GM19035 (cell line): ENCODE measurements at regions not wholly inside any gene's neighbourhood (a gene's known extent, or its start where the extent isn't known, plus 50 kb on each side); places are given as distances from the start of the nearest gene placed in this dataset.

ENCODE experiments used
- ATAC-seq: cut with Tn5 transposase; IDR thresholded peaks from one replicate; pipeline ENCODE4 v1.9.1; 2021; ENCODE audit not compliant: unreplicated experiment

DNA sequence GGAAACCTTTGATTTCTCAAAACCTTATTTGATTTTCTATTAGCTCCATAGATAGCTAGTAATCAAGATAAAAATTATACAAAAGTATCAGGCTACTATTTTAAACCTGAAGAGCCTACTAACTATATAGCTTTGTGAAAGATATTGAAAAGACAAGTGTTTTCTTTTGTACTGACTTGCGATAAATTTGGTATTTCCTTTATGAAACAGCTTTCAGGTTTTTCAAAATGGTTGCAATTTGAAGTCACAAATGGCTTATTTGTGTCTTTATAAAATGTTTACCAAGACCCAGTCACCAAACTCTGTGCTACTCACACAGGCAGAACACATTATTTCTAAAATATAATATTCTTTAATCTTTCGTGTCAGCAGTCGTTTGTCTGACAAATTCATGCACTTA lies 167.5 kb upstream of the ALCAM start:
- ATAC-seq: no peak

DNA sequence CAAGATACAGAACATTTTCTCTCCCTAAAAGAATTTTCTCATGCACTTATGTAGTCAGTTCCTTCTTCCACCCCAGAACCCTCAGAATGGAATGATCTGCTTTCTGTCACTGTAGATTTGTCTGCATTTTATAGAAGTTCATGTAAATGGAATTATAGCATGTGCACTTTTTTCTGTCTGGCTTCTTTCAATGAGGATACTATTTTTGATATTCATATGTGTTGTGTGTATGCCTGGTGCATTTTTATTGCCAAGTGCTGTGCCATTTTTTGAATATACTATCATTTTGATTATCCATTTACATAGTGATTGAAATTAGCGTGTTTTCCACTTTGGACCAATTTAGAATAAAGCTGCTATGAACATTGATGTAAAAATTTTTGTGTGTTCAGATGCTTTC lies 156.6 kb upstream of the ALCAM start:
- ATAC-seq: no peak

DNA sequence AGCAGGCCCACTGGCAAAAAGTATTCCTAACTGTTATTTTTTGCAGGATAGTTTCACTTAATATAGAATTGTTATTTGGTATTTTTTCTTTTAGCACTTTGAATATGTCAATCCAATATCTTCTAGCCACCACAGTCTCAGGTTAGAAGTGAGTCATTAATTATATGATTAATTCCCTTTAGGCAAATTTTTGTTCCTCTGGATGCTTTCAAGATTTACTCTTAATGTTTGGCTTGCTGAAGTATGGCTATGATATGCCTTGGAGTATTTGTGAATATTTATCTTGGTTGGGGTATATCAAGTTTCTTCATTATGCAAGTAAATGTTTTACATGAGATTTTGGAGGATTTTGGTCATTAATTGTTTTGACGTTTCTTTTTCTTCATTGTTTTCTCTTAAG lies 152.1 kb upstream of the ALCAM start:
- ATAC-seq: no peak

DNA sequence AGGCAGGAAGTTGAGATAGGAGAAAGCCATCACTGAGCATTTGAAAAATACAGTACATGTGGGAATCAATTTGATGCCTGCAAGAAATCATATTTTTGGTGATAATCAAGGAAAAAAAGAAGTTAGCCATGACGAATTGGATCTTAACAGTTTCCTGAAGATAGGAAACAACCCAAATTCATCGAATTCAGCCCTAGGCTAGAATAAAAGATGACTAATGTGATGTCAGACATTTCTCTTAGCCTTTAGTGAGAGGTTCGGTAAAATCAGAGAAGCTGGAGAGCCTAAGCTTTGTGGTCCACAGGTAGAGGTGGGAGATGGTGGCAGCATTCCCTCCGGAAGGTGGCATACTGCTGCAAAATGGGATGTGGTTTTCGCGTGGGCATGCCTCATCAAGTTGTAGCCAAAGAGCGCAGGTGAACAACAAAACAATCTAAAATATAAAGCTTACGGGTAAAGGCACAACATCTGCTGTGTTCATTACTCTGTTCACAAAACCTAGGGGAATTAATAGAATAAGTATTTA lies 144.1 kb upstream of the ALCAM start:
- no peak for ATAC-seq

DNA sequence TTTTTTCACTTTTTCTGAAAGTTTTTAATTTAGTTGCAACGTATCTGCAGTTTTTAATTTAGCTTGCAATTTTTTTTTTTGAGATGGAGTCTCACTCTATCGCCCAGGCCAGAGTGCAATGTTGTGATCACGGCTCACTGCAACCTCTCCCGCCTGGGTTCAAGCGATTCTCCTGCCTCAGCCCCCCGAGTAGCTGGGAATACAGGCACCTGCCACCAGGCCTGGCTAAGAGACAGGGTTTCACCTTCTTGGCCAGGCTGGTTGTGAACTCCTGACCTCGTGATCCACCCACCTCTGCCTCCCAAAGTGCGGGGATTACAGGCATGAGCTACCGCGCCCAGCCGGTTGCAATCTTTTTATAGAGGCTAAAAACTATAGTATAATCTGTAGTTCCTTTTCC lies 142.9 kb upstream of the ALCAM start:
- ATAC-seq: no peak

DNA sequence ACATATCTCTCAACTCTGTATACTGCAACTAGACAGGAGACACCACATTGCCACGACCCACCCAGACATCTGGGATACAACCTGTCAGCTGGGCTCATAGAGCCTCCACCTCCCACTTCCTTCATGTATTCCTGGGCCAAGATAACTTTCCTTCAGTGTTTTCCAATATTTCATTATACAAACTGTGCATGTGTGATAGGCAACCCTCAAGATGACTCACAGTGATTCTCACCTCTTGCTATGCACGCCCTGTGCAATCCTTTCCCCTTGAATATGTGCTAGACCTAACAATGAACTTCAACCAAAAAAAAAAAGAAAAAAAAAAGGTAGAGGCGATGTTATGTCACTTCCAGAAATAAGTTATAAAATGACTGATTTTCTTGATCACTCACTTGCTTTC lies 138.0 kb upstream of the ALCAM start:
- ATAC-seq: no peak

DNA sequence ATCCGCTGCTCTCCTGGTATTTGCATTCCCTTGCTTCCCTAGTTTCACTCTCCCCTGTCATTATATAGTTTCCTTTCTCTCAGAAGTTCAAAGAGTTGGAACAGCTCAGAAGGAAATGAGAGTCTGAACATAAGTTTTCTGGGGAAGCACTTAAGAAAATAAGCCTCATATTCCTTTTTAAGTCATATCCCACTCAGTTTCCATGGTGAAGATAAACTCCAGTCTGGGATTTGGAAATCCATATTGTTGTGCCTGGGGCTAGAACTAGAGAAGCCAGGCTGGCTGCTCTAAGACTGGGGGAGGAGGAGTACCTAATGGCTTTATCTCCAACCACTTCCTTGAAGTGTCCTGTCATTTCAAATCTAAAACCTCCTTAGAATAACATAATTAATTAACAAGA lies 134.2 kb upstream of the ALCAM start:
- ATAC-seq: no peak

DNA sequence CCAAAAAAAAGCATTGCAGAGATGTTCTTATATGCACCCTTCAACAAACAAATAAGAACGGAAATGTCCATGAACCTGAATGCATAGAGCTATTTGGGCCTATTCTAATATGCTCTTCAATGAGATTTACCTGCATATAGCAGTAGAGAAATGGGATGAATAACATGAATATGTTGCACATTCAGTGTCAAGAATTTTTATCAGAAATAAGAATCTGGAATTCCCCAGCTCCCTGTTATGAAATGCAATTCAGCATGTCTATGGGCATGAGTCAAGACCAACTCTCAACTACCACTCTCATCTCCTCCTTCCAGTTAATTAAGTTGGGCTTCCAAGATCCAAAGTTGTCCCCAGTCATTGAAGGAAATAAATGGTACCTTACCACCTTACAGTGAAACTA lies 133.7 kb upstream of the ALCAM start:
- no peak for ATAC-seq

DNA sequence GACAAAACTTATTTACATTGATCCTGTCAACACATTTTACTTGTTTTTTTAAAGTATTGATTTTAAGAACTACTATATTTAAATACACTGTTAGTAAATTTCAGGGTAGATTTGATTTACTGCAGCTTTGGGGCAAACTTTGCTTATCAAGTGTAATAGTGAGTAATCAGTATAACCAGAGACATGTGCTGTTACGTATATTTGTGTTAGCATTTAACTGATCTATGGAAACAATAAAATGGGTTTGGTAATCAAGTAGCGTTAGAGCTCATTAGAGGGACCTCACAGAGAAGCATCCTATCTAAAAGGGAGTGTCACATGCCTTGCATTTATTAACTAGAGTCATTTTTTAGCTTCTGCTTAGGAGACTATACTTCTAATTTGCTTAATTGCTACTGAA lies 131.5 kb upstream of the ALCAM start:
- no peak for ATAC-seq

DNA sequence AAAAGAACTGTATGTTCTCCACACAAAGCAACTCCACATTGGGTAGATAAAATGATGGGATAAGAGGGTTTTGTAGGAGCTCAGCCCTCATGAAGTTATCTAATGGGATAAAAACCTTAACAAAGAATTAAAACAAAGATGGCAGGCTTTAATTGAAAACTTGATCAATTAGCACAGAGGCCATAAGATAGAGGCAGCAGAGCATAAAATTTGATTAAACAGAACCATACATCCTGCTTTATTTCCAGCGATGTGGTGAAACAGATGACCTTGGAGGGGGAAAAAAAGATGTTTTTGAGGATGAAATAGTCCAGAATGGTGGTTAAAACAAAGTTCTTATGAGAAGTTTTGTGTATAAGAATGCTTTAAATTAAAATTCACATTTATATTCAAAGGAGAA lies 130.9 kb upstream of the ALCAM start:
- ATAC-seq: no peak

DNA sequence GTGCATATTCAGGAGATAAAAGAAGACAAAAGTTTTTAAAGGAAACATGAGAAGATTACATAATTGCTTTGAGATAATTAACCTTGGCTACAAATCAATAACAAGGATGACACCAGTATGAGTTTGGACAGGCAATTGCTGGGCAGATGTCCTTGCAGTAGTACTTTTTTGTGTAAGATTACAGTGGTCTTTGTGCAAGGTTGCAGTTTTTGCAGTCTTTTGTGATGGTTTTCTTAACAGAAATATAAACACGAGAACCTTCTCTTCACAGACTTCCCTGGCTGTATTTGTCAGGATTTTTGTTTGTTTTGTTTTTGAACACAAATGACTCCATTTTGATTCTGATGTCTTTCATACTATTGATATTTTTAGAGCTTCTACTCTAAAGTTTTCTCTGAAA lies 128.3 kb upstream of the ALCAM start:
- no peak for ATAC-seq

DNA sequence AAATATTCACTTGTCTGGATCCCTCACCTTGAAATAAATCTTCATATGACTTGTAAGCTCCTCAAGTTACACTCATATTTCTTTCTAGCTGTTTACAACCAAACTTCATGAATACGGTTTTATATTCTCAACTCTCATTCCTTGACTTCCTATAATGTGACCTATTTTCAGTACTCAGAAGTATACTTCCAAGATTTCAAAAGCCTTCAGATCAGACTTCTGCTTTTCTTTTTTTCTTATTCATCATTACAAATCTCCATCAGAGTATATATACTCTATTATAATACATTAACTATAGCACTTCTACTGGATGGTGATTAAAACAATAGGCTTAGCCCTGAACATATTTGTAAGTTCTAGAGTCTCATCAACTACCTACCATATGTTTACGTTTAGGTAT lies 123.6 kb upstream of the ALCAM start:
- ATAC-seq: no peak

DNA sequence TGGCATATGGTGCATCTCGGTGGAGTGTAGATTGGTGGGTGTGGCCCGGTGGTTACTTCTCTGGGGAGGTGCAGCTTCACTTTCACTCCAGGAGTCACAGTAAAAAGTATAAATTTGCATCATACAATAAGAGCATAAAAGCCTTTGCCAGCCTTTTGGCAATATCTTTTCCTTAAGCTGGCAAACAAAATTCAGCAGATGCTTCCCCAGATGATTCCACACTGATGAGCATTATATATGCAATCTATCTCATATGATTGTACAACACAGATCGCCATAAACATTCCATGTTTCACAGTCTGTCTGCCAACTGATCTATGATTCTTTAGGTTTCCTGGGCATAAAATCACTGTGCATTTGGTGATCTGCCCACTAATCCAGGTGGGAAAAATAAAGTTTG lies 120.2 kb upstream of the ALCAM start:
- no peak for ATAC-seq

DNA sequence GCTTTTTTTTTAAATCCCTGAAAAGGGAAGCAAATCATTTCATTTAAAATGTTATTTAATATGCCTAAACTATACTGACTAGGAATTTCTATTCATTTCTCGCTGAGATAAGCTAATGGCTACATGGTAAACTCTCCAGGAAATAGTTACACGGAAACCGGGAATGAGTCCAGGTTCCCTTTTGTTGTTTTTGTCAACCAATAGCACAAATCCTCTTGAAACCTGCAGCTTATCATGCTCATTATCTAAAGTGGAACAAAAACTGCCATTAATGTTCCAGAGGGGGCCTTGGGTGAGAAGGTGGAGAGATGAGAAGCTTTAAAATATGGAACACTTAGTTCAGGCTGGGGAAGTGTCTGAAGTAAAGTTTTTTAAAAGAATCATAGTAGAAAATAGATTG lies 113.5 kb upstream of the ALCAM start:
- no peak for ATAC-seq

DNA sequence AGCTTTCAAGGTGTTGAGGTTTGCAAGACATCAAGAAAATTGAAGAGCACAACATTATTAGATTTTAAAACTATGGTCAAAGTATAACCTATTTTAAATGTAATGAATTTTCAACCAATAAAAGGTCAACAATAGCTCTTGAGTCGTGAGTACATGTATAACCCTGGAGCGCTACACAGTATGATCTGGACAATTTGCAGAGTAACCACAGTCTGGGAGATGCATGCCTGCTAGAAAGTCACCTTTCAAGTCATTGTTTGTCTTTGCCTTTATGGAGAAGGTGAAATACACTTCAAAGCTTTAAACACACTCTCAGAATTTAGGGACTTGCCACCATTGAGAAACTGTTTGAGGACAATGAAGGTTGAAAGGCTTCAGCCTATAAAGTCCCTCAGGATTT lies 112.6 kb upstream of the ALCAM start:
- ATAC-seq: no peak

DNA sequence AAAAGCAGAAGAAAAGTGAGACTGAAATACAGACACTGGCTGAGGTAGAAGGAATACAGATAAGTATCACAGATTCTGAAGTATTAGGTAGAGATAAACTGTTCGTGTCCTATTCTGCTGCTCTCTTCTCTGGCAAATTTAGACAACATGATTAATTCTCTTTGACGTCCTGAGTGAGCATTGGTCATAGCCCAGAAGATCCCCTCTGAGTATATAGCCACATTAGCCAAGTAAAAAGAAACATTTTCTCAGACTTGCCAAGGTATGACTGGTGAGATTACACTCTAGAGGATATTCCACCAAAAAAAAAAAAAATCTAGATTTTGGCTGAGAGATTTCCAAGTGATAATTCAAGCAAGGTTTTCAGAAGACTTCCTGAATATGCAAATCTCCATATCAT lies 111.4 kb upstream of the ALCAM start:
- no peak for ATAC-seq

DNA sequence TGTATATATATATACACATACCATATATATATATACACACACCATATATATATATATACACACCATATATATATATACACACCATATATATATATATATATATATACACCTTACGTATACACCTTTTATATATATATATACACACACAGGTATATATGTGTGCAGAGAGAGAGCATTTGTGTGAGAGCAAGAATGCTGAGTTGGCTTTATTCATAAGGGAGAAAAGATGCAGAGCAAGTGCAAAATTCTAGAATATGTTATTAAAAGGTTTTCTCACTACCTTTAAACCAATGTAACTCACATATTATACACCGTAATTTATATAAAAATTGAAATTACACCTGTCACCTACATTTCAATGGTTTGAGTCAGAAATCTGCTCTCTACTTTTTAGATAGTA lies 107.2 kb upstream of the ALCAM start:
- no peak for ATAC-seq

DNA sequence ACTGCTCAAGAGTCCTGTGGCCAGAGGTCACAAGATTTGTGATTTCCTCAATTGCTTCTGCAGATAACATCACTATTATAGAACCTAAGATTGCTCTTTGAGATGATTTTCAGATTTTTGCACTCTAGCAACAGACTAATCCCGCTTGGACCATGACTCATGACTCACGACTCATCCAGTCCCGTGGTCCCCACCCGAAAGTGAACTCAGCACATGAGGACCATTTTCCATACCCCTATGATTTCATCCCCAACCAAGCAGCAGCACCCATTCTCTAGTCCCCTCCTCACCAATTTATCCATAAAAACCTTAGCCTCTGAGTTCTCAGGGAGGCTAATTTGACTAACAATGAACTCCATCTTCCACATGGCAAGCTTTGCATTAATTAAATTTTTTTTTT lies 106.3 kb upstream of the ALCAM start:
- ATAC-seq: no peak

DNA sequence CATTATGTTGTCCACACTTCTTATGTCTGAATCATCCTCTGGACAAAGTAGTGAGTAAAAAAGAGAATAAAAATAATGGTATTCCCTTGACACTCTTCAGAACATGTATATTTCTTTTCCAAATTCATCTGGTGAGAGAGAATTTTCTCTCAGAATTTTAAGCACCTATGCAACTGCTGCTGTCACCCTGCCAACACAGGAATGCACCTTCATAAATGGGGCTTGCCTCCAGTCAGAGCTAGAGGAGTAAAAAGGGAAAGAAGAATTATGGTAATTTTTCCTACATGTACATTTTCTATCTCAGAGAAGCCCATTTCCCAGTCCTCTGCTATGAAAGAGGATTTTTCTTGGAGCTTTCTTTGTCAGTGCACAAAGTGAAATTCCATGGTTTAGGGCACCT lies 92.2 kb upstream of the ALCAM start:
- no peak for ATAC-seq

DNA sequence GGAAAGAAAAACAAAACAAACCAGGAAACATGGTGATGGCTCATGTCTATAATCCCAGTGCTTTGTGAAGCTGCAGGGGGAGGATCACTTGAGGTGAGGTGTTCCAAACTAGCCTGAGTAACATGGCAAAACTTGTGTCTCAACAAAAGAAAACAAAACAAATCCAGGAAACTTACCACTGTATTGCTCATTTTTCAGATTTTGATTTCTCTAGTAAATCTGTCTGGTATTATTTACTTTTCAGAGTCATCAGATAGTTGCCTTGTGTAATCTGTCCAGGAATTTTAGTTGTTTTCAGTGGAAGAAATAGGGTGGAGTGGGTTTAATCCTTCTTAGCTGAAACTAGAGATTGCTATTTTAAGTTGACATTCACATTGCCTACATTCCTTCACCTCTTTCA lies 91.8 kb upstream of the ALCAM start:
- no peak for ATAC-seq

DNA sequence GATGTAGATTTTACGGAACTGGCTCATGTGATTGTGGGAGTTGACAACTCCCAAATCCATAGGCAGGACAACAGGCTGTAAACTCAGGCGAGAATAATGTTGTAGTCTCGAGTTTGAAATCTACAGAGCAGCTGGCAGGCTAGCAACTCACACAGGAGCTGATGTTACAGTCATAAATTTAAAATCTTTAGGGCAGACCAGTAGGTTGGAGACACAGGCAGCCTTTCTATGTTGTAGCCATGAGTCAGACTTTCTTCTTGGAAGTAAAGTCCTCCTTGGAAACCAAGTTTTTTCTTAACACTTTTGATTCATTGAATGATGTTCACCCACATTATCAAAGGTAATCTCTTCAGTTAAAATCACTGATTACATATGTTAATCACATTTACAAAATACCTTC lies 89.1 kb upstream of the ALCAM start:
- ATAC-seq: no peak

DNA sequence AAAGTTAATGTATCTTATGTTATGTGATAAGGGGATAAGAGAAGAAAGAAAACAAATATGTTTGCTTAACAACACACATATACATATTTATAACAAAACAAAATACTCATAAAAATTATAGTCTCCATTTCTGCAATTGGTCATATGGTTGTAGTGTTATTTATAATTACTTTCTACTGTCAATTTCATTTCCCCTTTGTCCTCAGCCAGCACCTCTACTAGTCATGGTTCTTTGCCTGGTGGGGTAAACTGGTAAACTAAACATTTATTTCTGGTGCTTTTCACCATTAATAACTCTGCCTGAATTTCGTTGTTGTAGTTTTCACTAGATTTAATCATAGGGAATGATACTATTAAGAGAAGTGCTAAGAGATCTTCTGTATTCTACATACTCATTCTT lies 88.0 kb upstream of the ALCAM start:
- no peak for ATAC-seq

DNA sequence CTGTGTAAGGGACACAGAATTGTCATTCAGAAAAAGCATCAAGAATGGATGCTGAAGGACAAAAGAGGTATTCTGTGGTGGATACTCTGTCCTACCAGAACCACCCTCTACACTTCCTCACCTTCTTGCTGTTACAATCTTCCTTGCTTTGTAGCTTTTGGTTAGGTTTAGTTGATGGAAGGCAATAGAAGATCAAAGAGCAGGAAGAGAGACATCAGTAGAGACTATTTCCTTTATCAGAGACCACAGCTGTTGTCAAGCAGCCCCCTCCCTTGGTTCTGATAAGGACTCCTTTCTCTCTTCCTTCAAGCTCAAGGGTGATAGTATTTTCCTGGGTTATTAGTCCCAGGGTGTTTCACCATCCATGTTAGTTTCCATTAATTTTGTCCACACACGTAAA lies 84.7 kb upstream of the ALCAM start:
- no peak for ATAC-seq

DNA sequence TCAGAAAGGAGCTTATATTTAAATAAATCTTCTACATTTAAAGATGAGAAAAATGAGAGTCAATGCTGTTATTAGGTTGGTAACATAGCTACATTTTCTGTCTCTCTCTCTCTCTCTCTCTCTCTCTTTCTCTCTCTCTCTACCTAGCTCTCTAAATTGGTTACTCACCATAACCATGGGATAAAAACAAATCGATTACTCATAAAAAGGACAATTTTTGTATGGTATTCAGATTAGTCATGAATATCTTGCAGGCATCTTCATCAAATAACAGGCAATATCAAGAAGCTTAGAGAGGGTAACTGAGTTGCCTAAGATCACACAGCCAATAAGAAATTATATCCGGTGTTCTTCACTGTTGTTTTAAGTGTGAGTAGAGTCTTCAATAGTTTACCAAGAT lies 81.8 kb upstream of the ALCAM start:
- ATAC-seq: no peak
